ENCODE measurements at regions not wholly inside any gene's neighbourhood (a gene's known extent, or its start where the extent isn't known, plus 50 kb on each side); places are given as distances from the start of the nearest gene placed in this dataset.

- Histone ChIP-seq H3K79me2 (ENCODE audit: insufficient read depth, low read length) (no peaks in the 10 kb centered on the region), H3K36me3 (ENCODE audit: low read length) (no peaks in the 10 kb centered on the region), H3K4me2 (ENCODE audit: low read depth, low read length, poor library complexity, severe bottlenecking) (no peak overlapping the region), H3K9me3 (ENCODE audit: insufficient read depth, low read length) (no peaks in the 10 kb centered on the region), H3F3A (ENCODE audit: insufficient read depth) (no peaks in the 10 kb centered on the region), H3K9ac (ENCODE audit: low read length) (no peak overlapping the region), H2AFZ (ENCODE audit: low read depth, low read length, severe bottlenecking) (no peak overlapping the region), H3K9me2 (replicated peaks; ENCODE audit: insufficient read depth, low read length) (0 out of 2 replicates have a peak, but pooled peaks cover 3% of the 10 kb centered on the region), H3K27me3 (ENCODE audit: low read length) (no peaks in the 10 kb centered on the region), H4K20me1 (ENCODE audit: low read depth, low read length) (no peaks in the 10 kb centered on the region), H3K27ac (ENCODE audit: low read depth, low read length) (no peak overlapping the region), H3K4me3 (ENCODE audit: insufficient read depth, low read length, poor library complexity, severe bottlenecking) (no peak overlapping the region)
- TF ChIP-seq EZH2phosphoT487 (conservative IDR thresholded peaks at IDR 0.05; ENCODE audit: low read length) = no peak
- TF ChIP-seq CTCF (IDR thresholded peaks at IDR 0.05; ENCODE audit: insufficient read depth, low read length, poor library complexity, severe bottlenecking) = no peak
Observed at GRCh38 chr2:80700961-80701360, 396.4 kb upstream of the LRRTM1 start.

All from SU-DHL-6 (cell line).